Thyroid gland (tissue), 4 donors: ENCODE measurements at regions not wholly inside any gene's neighbourhood (a gene's known extent, or its start where the extent isn't known, plus 50 kb on each side); places are given as distances from the start of the nearest gene placed in this dataset.

Experiments
- CTCF ChIP-seq, 6 experiments: fragments of 200-600 bp in 3 of 6; fragments of 450-650 bp in 3 of 6; sonication (generic) in 3 of 6; IDR thresholded peaks; one replicate each; pipeline ENCODE4 v1.5.1; 2016 to 2019; ENCODE audit warnings: antibody characterized with exemption in 6 of 6, mild to moderate bottlenecking in 2 of 6, inconsistent platforms in 1 of 6, moderate library complexity in 1 of 6
- POLR2A ChIP-seq, 2 donors: fragments of 450-650 bp; IDR thresholded peaks; one replicate each; pipeline ENCODE4 v1.6.1; 2017; ENCODE audit warnings: antibody characterized with exemption in 2 of 2, mild to moderate bottlenecking in 2 of 2, moderate library complexity in 1 of 2

- TF ChIP-seq CTCF (IDR thresholded peaks at IDR 0.05) (no peak), POLR2A (IDR thresholded peaks at IDR 0.05) (no peak)
These were observed 386.7 kb upstream of the ZFHX3 start for GRCh38 chr16:73434621-73435020.
